ENCODE measurements at regions not wholly inside any gene's neighbourhood (a gene's known extent, or its start where the extent isn't known, plus 50 kb on each side); places are given as distances from the start of the nearest gene placed in this dataset.

DNA sequence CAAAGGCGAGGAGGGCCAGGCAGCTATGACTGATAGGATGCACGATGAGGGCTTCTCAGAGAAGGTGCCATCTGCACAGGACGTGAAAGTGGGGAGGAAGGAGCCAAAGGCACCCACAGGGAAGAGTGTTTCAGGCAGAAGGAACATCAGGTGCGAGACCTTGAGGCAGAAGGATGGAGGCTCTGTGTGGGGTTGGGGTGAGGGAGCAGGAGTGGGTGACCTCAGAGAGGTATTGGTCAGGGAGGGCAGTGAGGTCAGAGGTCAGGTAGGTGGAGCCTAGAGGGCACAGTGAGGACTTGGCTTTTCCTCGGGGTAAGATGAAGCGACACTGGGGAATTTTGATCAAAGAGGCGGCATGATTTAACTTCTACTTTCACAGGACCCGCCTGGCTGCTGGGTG lies 64.7 kb upstream of the XPA start:
- no peak overlapping the region for H3K27ac Mint-ChIP-seq

DNA sequence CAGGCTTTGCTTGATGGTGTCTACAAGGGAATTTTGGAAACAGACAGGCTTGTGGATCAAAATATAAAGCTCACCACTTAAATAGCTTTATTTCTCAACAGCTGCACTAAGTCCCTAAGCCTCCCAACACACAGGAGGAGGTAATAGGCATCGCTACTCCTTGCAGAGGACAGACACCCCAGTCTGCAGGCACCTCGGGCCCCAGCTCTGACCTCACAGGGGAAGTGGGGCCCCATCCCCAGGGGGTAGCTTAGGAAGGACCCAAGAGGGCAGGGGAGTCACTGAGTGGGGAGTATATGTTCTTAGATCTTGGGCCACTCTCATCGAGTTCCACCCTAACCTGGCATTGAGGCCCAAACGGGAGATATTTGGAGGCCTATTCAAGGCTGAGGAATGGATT lies 66.7 kb upstream of the XPA start:
- Histone ChIP-seq H3K9me3 (no peaks in the 10 kb centered on the region), H3K4me1 (ENCODE audit: control insufficient read depth in 1 of 2, extremely low read depth in 1 of 2, insufficient read depth in 2 of 2, low read length in 2 of 2) (no peaks in the 10 kb centered on the region), H3K36me3 (ENCODE audit: control insufficient read depth in 2 of 2, extremely low read depth in 1 of 2, insufficient read depth in 1 of 2, low read length in 1 of 2) (no peaks in the 10 kb centered on the region), H3K27me3 (replicated peaks in 1 of 2; ENCODE audit: control insufficient read depth in 2 of 2, extremely low read depth in 1 of 2, insufficient read depth in 2 of 2, low read length in 1 of 2) (peaks cover 0 to 31% of the 10 kb centered on the region in 2 experiments), H3K27ac (ENCODE audit: low read length) (no peak overlapping the region), H3K4me3 (ENCODE audit: control insufficient read depth in 1 of 2, extremely low read depth in 1 of 2, low read length in 1 of 2) (no peak overlapping the region)
- Mint-ChIP-seq H3K4me3 (no peak overlapping the region), H3K9me3 (no peaks in the 10 kb centered on the region), H3K27ac (no peak overlapping the region), H3K27me3 (peaks cover 33 to 36% of the 10 kb centered on the region in 2 donors), H3K36me3 (no peaks in the 10 kb centered on the region), H3K4me1 (no peaks in the 10 kb centered on the region)
- 85% methylated on average over 2 of the region's 4 CpGs for WGBS (ENCODE audit: insufficient coverage)
- POLR2A ChIA-PET = no interaction called here
- ATAC-seq (replicated peaks in 1 of 4) = no peak
- CTCF ChIA-PET = interaction anchor here (0.5 to 1.4 kb wide), 2 partner anchors 22 to 60 kb away, joined by 3 to 6 read pairs; no protein-coding TSS in a partner anchor
- DNase-seq = no peak

More for the DNA sequence above, 64.7 kb upstream of the XPA start:
- CTCF ChIA-PET = no interaction called here
- WGBS (ENCODE audit: insufficient coverage) = 84% methylated on average over 7 of the region's 8 CpGs
- POLR2A ChIA-PET = no interaction called here
- H3K27me3 ChIP-seq (replicated peaks in 1 of 2; ENCODE audit: control insufficient read depth in 2 of 2, extremely low read depth in 1 of 2, insufficient read depth in 2 of 2, low read length in 1 of 2) = peaks cover 2 to 36% of the 10 kb centered on the region in 2 experiments
- H3K36me3 ChIP-seq (ENCODE audit: control insufficient read depth in 2 of 2, extremely low read depth in 1 of 2, insufficient read depth in 1 of 2, low read length in 1 of 2) = no peaks in the 10 kb centered on the region
- Mint-ChIP-seq H3K4me1 (no peaks in the 10 kb centered on the region), H3K27me3 (peaks cover 42 to 45% of the 10 kb centered on the region in 2 donors), H3K4me3 (no peak overlapping the region), H3K9me3 (no peaks in the 10 kb centered on the region), H3K36me3 (no peaks in the 10 kb centered on the region)
- DNase-seq (no peak), ATAC-seq (replicated peaks in 1 of 4) (no peak)
- no peak overlapping the region for H3K27ac ChIP-seq (ENCODE audit: low read length)
- no peak overlapping the region for H3K4me3 ChIP-seq (ENCODE audit: control insufficient read depth in 1 of 2, extremely low read depth in 1 of 2, low read length in 1 of 2)
- H3K4me1 ChIP-seq (ENCODE audit: control insufficient read depth in 1 of 2, extremely low read depth in 1 of 2, insufficient read depth in 2 of 2, low read length in 2 of 2) = no peaks in the 10 kb centered on the region
- no peaks in the 10 kb centered on the region for H3K9me3 ChIP-seq

DNA sequence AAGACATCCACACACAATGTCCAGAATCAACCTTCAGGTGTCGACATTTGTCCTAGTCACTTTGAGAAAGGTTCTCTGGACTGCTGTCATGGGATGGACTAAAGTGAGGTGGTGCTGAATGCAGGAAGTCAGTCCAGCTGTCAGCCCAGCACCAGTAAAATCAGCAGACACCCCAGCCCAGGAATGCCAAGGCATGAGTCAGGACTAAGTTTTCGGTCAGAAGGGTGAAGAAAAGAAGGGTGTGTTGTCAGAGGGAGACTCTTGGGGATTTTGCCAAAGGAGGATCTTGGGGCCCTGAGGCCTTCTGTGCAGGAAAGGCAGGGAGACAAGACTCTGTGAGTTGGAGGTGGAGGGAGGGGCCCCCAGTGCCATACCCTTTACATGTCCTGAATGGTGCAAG lies 69.0 kb upstream of the XPA start:
- Histone ChIP-seq H3K9me3 (no peaks in the 10 kb centered on the region), H3K4me1 (ENCODE audit: control insufficient read depth in 1 of 2, extremely low read depth in 1 of 2, insufficient read depth in 2 of 2, low read length in 2 of 2) (no peaks in the 10 kb centered on the region), H3K27ac (ENCODE audit: low read length) (no peak overlapping the region), H3K4me3 (ENCODE audit: control insufficient read depth in 1 of 2, extremely low read depth in 1 of 2, low read length in 1 of 2) (no peak overlapping the region), H3K36me3 (ENCODE audit: control insufficient read depth in 2 of 2, extremely low read depth in 1 of 2, insufficient read depth in 1 of 2, low read length in 1 of 2) (no peaks in the 10 kb centered on the region), H3K27me3 (replicated peaks in 1 of 2; ENCODE audit: control insufficient read depth in 2 of 2, extremely low read depth in 1 of 2, insufficient read depth in 2 of 2, low read length in 1 of 2) (peaks cover 4 to 19% of the 10 kb centered on the region in 2 experiments)
- Mint-ChIP-seq H3K36me3 (no peaks in the 10 kb centered on the region), H3K4me1 (no peaks in the 10 kb centered on the region), H3K9me3 (no peaks in the 10 kb centered on the region), H3K27ac (no peak overlapping the region), H3K4me3 (no peak overlapping the region), H3K27me3 (peaks cover 26 to 43% of the 10 kb centered on the region in 2 donors)
- ATAC-seq (replicated peaks in 1 of 4) = no peak
- 100% methylated on average over 1 of the region's 2 CpGs for WGBS (ENCODE audit: insufficient coverage)
- ChIA-PET POLR2A (no interaction called here), CTCF (no interaction called here)
- no peak for DNase-seq

DNA sequence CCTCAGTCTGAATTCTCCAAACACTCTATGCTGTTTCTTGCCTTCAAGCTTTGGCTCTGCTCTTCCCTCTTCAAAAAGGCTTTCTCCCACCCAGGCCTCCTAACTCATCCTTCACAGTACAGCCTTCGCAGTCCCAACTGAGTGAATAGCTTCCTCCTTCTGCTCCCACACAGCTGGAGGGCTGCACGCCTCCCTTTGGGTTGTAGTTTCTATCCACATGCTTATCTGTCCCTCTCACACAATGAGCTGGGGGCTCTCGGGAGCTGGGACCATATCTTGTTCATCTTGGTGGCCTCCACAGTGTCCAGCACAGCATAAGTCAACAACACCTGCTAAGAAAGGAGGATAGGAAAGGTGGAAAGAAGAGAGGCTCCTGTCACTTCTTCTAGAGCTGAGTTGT lies 69.5 kb upstream of the XPA start:
- no peaks in the 10 kb centered on the region for H3K36me3 Mint-ChIP-seq
- CTCF ChIA-PET = no interaction called here
- no peak overlapping the region for H3K27ac Mint-ChIP-seq

DNA sequence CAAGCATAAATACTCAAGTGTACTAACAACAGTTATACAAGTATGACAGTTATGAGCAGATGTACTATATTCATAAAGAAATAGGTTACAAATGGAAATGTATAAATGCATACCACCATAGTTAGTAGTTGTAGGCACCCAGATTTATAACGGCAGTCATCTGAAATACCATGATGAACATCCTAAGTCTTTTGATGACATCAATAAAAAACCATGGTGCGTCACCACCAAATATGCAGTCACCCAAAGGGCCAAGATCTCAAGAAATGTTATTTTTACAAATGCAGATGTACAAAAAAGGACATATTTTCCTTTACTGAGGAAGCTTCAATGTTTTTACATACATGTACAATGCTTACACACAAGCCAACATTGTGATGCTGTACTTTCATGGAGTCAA lies 70.8 kb upstream of the XPA start:
- ChIA-PET CTCF (interaction anchor here in 1 of 2 donors (0.6 kb wide), 1 partner anchor 215 kb away, joined by 5 read pairs; no protein-coding TSS in a partner anchor), POLR2A (no interaction called here)
- H3K36me3 Mint-ChIP-seq = no peaks in the 10 kb centered on the region
- H3K9me3 Mint-ChIP-seq = no peaks in the 10 kb centered on the region
- no peaks in the 10 kb centered on the region for H3K36me3 ChIP-seq (ENCODE audit: control insufficient read depth in 2 of 2, extremely low read depth in 1 of 2, insufficient read depth in 1 of 2, low read length in 1 of 2)
- no peak overlapping the region for H3K4me3 ChIP-seq (ENCODE audit: control insufficient read depth in 1 of 2, extremely low read depth in 1 of 2, low read length in 1 of 2)
- no peak overlapping the region for H3K4me3 Mint-ChIP-seq
- H3K27ac ChIP-seq (ENCODE audit: low read length) = no peak overlapping the region
- no peaks in the 10 kb centered on the region for H3K4me1 Mint-ChIP-seq
- H3K27me3 ChIP-seq (replicated peaks in 1 of 2; ENCODE audit: control insufficient read depth in 2 of 2, extremely low read depth in 1 of 2, insufficient read depth in 2 of 2, low read length in 1 of 2) = peaks cover 4 to 12% of the 10 kb centered on the region in 2 experiments
- H3K27me3 Mint-ChIP-seq = peaks cover 19 to 38% of the 10 kb centered on the region in 2 donors
- ATAC-seq (replicated peaks in 1 of 4) (no peak), DNase-seq (no peak)
- no peak overlapping the region for H3K27ac Mint-ChIP-seq
- no CpG with 5 or more reads among the region's 2 CpGs for WGBS (ENCODE audit: insufficient coverage)
- H3K9me3 ChIP-seq = no peaks in the 10 kb centered on the region
- H3K4me1 ChIP-seq (ENCODE audit: control insufficient read depth in 1 of 2, extremely low read depth in 1 of 2, insufficient read depth in 2 of 2, low read length in 2 of 2) = no peaks in the 10 kb centered on the region

More for the DNA sequence above, 69.5 kb upstream of the XPA start:
- no peaks in the 10 kb centered on the region for H3K4me1 ChIP-seq (ENCODE audit: control insufficient read depth in 1 of 2, extremely low read depth in 1 of 2, insufficient read depth in 2 of 2, low read length in 2 of 2)
- H3K27ac ChIP-seq (ENCODE audit: low read length) = no peak overlapping the region
- no CpG with 5 or more reads among the region's 3 CpGs for WGBS (ENCODE audit: insufficient coverage)
- peaks cover 4 to 14% of the 10 kb centered on the region in 2 experiments for H3K27me3 ChIP-seq (replicated peaks in 1 of 2; ENCODE audit: control insufficient read depth in 2 of 2, extremely low read depth in 1 of 2, insufficient read depth in 2 of 2, low read length in 1 of 2)
- ATAC-seq (replicated peaks in 1 of 4) = no peak
- H3K36me3 ChIP-seq (ENCODE audit: control insufficient read depth in 2 of 2, extremely low read depth in 1 of 2, insufficient read depth in 1 of 2, low read length in 1 of 2) = no peaks in the 10 kb centered on the region
- no peaks in the 10 kb centered on the region for H3K4me1 Mint-ChIP-seq
- peaks cover 24 to 40% of the 10 kb centered on the region in 2 donors for H3K27me3 Mint-ChIP-seq
- DNase-seq = no peak
- POLR2A ChIA-PET = no interaction called here
- no peaks in the 10 kb centered on the region for H3K9me3 Mint-ChIP-seq
- H3K9me3 ChIP-seq = no peaks in the 10 kb centered on the region
- H3K4me3 ChIP-seq (ENCODE audit: control insufficient read depth in 1 of 2, extremely low read depth in 1 of 2, low read length in 1 of 2) = no peak overlapping the region
- H3K4me3 Mint-ChIP-seq = no peak overlapping the region

DNA sequence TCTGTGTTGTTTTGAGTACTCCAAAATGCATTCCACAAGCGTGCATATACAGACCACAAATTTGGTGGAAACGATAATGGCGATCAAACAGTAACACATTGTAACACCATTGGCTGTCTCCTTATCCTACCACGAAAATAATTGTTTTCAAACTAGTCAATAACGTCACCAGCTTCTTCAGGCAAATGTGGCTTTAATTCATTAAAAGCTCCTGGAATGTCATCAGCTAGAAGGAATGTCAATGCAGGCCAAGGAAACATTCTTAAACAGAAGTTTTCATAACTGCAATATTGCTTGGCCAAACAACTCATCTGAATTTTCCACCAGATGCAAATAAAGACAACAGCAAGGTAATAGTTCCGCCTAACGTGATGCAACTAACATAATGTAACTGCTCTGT lies 71.6 kb upstream of the XPA start:
- Histone ChIP-seq H3K4me1 (ENCODE audit: control insufficient read depth in 1 of 2, extremely low read depth in 1 of 2, insufficient read depth in 2 of 2, low read length in 2 of 2) (no peaks in the 10 kb centered on the region), H3K27me3 (replicated peaks in 1 of 2; ENCODE audit: control insufficient read depth in 2 of 2, extremely low read depth in 1 of 2, insufficient read depth in 2 of 2, low read length in 1 of 2) (peaks cover 6 to 17% of the 10 kb centered on the region in 2 experiments), H3K9me3 (no peaks in the 10 kb centered on the region), H3K4me3 (ENCODE audit: control insufficient read depth in 1 of 2, extremely low read depth in 1 of 2, low read length in 1 of 2) (no peak overlapping the region), H3K27ac (ENCODE audit: low read length) (no peak overlapping the region), H3K36me3 (ENCODE audit: control insufficient read depth in 2 of 2, extremely low read depth in 1 of 2, insufficient read depth in 1 of 2, low read length in 1 of 2) (no peaks in the 10 kb centered on the region)
- H3K4me3 Mint-ChIP-seq = no peak overlapping the region
- WGBS (ENCODE audit: insufficient coverage) = 78% methylated on average over 5 of the region's 7 CpGs
- ChIA-PET POLR2A (no interaction called here), CTCF (no interaction called here)
- DNase-seq (no peak), ATAC-seq (replicated peaks in 1 of 4) (no peak)
- no peaks in the 10 kb centered on the region for H3K36me3 Mint-ChIP-seq
- peaks cover 22 to 36% of the 10 kb centered on the region in 2 donors for H3K27me3 Mint-ChIP-seq
- H3K27ac Mint-ChIP-seq = no peak overlapping the region
- no peaks in the 10 kb centered on the region for H3K9me3 Mint-ChIP-seq
- H3K4me1 Mint-ChIP-seq = no peaks in the 10 kb centered on the region

DNA sequence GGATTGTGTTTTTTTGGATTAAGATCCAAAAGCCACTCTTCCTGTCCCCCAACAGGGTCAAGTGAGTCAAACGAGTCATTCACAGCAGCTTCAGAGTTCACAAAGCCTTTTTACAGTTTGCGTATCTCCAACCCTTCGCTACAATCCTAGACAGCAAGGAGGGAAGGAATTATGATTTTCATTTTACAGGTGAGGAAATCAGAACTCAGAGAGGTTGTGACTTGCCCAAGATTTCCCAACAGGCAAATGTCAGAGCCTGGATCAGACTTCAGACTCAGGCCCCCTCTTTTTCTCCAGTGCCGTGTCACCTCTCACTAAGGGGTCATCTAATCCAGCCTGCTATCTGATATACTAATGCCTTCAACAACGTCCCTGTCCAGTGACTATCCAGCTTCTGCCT lies 72.1 kb upstream of the XPA start:
- 47% methylated on average over 2 of the region's 5 CpGs for WGBS (ENCODE audit: insufficient coverage)
- peaks cover 26 to 39% of the 10 kb centered on the region in 2 donors for H3K27me3 Mint-ChIP-seq
- H3K4me1 ChIP-seq (ENCODE audit: control insufficient read depth in 1 of 2, extremely low read depth in 1 of 2, insufficient read depth in 2 of 2, low read length in 2 of 2) = no peaks in the 10 kb centered on the region
- no peak overlapping the region for H3K27ac Mint-ChIP-seq
- CTCF ChIA-PET = no interaction called here
- no peaks in the 10 kb centered on the region for H3K36me3 ChIP-seq (ENCODE audit: control insufficient read depth in 2 of 2, extremely low read depth in 1 of 2, insufficient read depth in 1 of 2, low read length in 1 of 2)
- H3K27me3 ChIP-seq (replicated peaks in 1 of 2; ENCODE audit: control insufficient read depth in 2 of 2, extremely low read depth in 1 of 2, insufficient read depth in 2 of 2, low read length in 1 of 2) = peaks cover 6 to 13% of the 10 kb centered on the region in 2 experiments
- no peak for DNase-seq
- ATAC-seq (replicated peaks in 1 of 4) = no peak
- no peaks in the 10 kb centered on the region for H3K36me3 Mint-ChIP-seq
- POLR2A ChIA-PET = no interaction called here
- no peak overlapping the region for H3K4me3 ChIP-seq (ENCODE audit: control insufficient read depth in 1 of 2, extremely low read depth in 1 of 2, low read length in 1 of 2)
- no peak overlapping the region for H3K4me3 Mint-ChIP-seq
- no peaks in the 10 kb centered on the region for H3K4me1 Mint-ChIP-seq
- H3K9me3 ChIP-seq = no peaks in the 10 kb centered on the region
- H3K27ac ChIP-seq (ENCODE audit: low read length) = no peak overlapping the region
- no peaks in the 10 kb centered on the region for H3K9me3 Mint-ChIP-seq
